HG03108 (cell line): ENCODE measurements at regions not wholly inside any gene's neighbourhood (a gene's known extent, or its start where the extent isn't known, plus 50 kb on each side); places are given as distances from the start of the nearest gene placed in this dataset.
"Not testable (repeated sequence)": the region's sequence is repeated elsewhere in the genome, so short reads cannot be mapped to it uniquely, and the experiment has no call there.

Experiments used
- ATAC-seq: cut with Tn5 transposase; IDR thresholded peaks from one replicate; pipeline ENCODE4 v1.9.1; 2021; ENCODE audit warnings: moderate library complexity; ENCODE audit not compliant: unreplicated experiment

GRCh38 chr4:38373375-38373774 is 290.6 kb upstream of the KLF3 start:
- no peak for ATAC-seq

- no peak for ATAC-seq
These were observed 286.8 kb upstream of the KLF3 start for GRCh38 chr4:38377195-38377594.

GRCh38 chr4:38378478-38378877 is 285.5 kb upstream of the KLF3 start:
- ATAC-seq, result no peak

- no peak for ATAC-seq
These were observed 282.2 kb upstream of the KLF3 start for GRCh38 chr4:38381788-38382187.

- no peak for ATAC-seq
These were observed 281.5 kb upstream of the KLF3 start for GRCh38 chr4:38382520-38382919.

GRCh38 chr4:38383646-38384121 is 280.3 kb upstream of the KLF3 start:
- ATAC-seq, result no peak

- ATAC-seq, result no peak
These were observed 278.6 kb upstream of the KLF3 start for GRCh38 chr4:38385093-38386004.

GRCh38 chr4:38386005-38386551 is 277.9 kb upstream of the KLF3 start:
- ATAC-seq, result no peak

- no peak for ATAC-seq
These were observed 277.3 kb upstream of the KLF3 start for GRCh38 chr4:38386654-38387188.

- ATAC-seq, result no peak
These were observed 276.7 kb upstream of the KLF3 start for GRCh38 chr4:38387348-38387747.

GRCh38 chr4:38387819-38388218 is 276.2 kb upstream of the KLF3 start:
- no peak for ATAC-seq

- ATAC-seq, result not testable (repeated sequence)
These were observed 275.1 kb upstream of the KLF3 start for GRCh38 chr4:38388907-38389306.

- no peak for ATAC-seq
These were observed 272.9 kb upstream of the KLF3 start for GRCh38 chr4:38390969-38391545.

- ATAC-seq, result no peak
These were observed 271.7 kb upstream of the KLF3 start for GRCh38 chr4:38392223-38392855.

GRCh38 chr4:38396091-38396490 is 267.9 kb upstream of the KLF3 start:
- ATAC-seq, result no peak

- no peak for ATAC-seq
These were observed 267.0 kb upstream of the KLF3 start for GRCh38 chr4:38396845-38397547.

- ATAC-seq, result no peak
These were observed 263.1 kb upstream of the KLF3 start for GRCh38 chr4:38400946-38401345.

- ATAC-seq, result no peak
These were observed 257.8 kb upstream of the KLF3 start for GRCh38 chr4:38406243-38406642.

- no peak for ATAC-seq
These were observed 254.1 kb upstream of the KLF3 start for GRCh38 chr4:38409852-38410251.

- no peak for ATAC-seq
These were observed 252.9 kb upstream of the KLF3 start for GRCh38 chr4:38411092-38411491.
